A673 (cell line): ENCODE measurements at regions not wholly inside any gene's neighbourhood (a gene's known extent, or its start where the extent isn't known, plus 50 kb on each side); places are given as distances from the start of the nearest gene placed in this dataset.

ENCODE experiments used
- BruUV-seq: library from RNA; stranded (reverse); fragments of 400-500 nt; replicated peaks from 2 replicates; lab custom pipeline; 2021; lab: Mats Ljungman, UMichigan
- CTCF ChIA-PET: fragments of 300-600 bp; sonication (Branson Sonifier 250); formaldehyde crosslinking; loops from one replicate; lab custom pipeline; 2022; ENCODE audit warnings: antibody characterized with exemption; lab: Charles Lee
- POLR2A ChIA-PET: fragments of 300-600 bp; sonication (Branson Sonifier 250); formaldehyde crosslinking; loops from one replicate; lab custom pipeline; 2022; ENCODE audit warnings: antibody characterized with exemption; ENCODE audit not compliant: low non-redundant PET; lab: Charles Lee
- DNase-seq: peaks from one replicate; pipeline ENCODE4 v3.0.0-alpha.2; 2015; ENCODE audit warnings: low spot score
- H3K27ac ChIP-seq: fragments of 200-600 bp; sonication (generic); 2 replicates; pipeline ENCODE4 v1.5.1; 2016; ENCODE audit warnings: mixed run types, low read depth, mild to moderate bottlenecking, mixed read lengths, antibody characterized with exemption, low read length; ENCODE audit not compliant: poor library complexity, severe bottlenecking
- H3K27me3 ChIP-seq: fragments of 200-600 bp; sonication (generic); replicated peaks from 2 replicates; pipeline ENCODE4 v1.6.1; 2017; ENCODE audit warnings: mixed run types, low read depth, mild to moderate bottlenecking, mixed read lengths, antibody characterized with exemption, low read length; ENCODE audit not compliant: insufficient read depth, poor library complexity
- H3K36me3 ChIP-seq: fragments of 200-600 bp; sonication (generic); 2 replicates; pipeline ENCODE4 v1.6.1; 2016; ENCODE audit warnings: mixed run types, mild to moderate bottlenecking, mixed read lengths, antibody characterized with exemption, low read length; ENCODE audit not compliant: insufficient read depth, poor library complexity, severe bottlenecking
- H3K4me1 ChIP-seq: fragments of 200-600 bp; sonication (generic); 2 replicates; pipeline ENCODE4 v1.6.1; 2017; ENCODE audit warnings: mixed run types, mild to moderate bottlenecking, mixed read lengths, antibody characterized with exemption, low read length; ENCODE audit not compliant: insufficient read depth, poor library complexity, severe bottlenecking
- H3K4me3 ChIP-seq: fragments of 200-600 bp; sonication (generic); 2 replicates; pipeline ENCODE4 v1.5.1; 2016; ENCODE audit warnings: low read depth, mixed run types, mild to moderate bottlenecking, mixed read lengths, low read length; ENCODE audit not compliant: poor library complexity, severe bottlenecking
- H3K9me3 ChIP-seq: fragments of 200-600 bp; sonication (generic); 2 replicates; pipeline ENCODE4 v1.6.1; 2016; ENCODE audit warnings: mixed run types, low read depth, mild to moderate bottlenecking, mixed read lengths, antibody characterized with exemption, low read length; ENCODE audit not compliant: poor library complexity, severe bottlenecking
- EZH2 ChIP-seq: fragments of 200-600 bp; sonication (generic); IDR thresholded peaks from 2 replicates; pipeline ENCODE4 v1.6.1; 2017; ENCODE audit warnings: borderline replicate concordance, low read depth, mild to moderate bottlenecking, mixed read lengths, antibody characterized with exemption, low read length; ENCODE audit not compliant: poor library complexity, severe bottlenecking
- intact Hi-C: fragments of 100-400 bp; cut with micrococcal nuclease; formaldehyde crosslinking; loops from one replicate; pipeline ENCODE4 v1.10.0; 2022; ENCODE audit not compliant: unreplicated experiment
- TF ChIP-seq, protein P1 (sequence below): fragments of 300-800, 200-600 bp; sonication (generic); conservative IDR thresholded peaks from 2 replicates; pipeline ENCODE4 v1.5.1; 2017; ENCODE audit warnings: low read depth, mild to moderate bottlenecking, antibody characterized with exemption, low read length, moderate library complexity, mixed read lengths

DNA sequence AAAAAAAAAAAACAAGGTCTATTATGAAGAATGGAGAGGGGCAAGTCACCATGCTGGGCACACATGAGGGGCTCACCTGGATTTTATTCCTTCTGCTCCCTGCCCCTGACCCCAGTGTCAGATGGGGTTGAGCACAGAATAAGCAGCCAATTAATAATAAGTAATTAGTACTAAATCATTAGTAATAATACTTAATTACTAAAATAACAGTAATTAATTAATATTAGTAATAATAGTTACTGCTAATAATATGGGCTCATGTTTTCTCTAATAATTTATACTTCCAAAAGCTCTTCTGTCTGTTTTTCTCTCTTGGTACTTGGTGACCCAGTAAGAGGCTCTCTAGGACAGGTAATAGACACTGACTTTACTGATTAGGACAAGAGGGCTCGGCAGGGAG is 360.9 kb downstream of the VRK1 start:
- DNase-seq, result no peak
- TF ChIP-seq EZH2, result no peak
- TF ChIP-seq, protein P1, sequence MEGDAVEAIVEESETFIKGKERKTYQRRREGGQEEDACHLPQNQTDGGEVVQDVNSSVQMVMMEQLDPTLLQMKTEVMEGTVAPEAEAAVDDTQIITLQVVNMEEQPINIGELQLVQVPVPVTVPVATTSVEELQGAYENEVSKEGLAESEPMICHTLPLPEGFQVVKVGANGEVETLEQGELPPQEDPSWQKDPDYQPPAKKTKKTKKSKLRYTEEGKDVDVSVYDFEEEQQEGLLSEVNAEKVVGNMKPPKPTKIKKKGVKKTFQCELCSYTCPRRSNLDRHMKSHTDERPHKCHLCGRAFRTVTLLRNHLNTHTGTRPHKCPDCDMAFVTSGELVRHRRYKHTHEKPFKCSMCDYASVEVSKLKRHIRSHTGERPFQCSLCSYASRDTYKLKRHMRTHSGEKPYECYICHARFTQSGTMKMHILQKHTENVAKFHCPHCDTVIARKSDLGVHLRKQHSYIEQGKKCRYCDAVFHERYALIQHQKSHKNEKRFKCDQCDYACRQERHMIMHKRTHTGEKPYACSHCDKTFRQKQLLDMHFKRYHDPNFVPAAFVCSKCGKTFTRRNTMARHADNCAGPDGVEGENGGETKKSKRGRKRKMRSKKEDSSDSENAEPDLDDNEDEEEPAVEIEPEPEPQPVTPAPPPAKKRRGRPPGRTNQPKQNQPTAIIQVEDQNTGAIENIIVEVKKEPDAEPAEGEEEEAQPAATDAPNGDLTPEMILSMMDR, result no peak
- H3K27me3 ChIP-seq, result no peaks in the 10 kb centered on the region
- no TSS peak for BruUV-seq
- H3K4me3 ChIP-seq, result no peak overlapping the region
- peaks cover 16% of the 10 kb centered on the region for H3K9me3 ChIP-seq
- H3K4me1 ChIP-seq, result peaks cover 16% of the 10 kb centered on the region
- no peaks in the 10 kb centered on the region for H3K36me3 ChIP-seq
- POLR2A ChIA-PET, result no interaction called here
- intact Hi-C loops, result no loop called here
- CTCF ChIA-PET, result no interaction called here
- no peak overlapping the region for H3K27ac ChIP-seq

DNA sequence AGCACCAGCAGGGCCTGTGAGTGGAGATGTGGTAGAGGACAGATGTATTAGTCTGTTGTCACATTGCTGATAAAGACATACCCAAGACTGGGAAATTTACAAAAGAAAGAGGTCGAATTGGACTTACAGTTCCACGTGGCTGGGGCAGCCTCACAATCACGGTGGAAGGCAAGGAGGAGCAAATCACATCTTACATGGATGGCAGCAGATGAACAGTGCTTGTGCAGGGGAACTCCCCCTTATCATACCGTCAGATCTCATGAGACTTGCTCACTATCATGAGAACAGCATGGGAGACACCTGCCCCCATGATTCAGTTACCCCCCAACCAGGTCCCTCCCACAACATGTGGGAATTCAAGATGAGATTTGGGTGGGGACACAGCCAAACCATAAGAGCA is 361.9 kb downstream of the VRK1 start:
- H3K27me3 ChIP-seq, result no peaks in the 10 kb centered on the region
- DNase-seq, result no peak
- BruUV-seq, result no TSS peak
- no peak overlapping the region for H3K27ac ChIP-seq
- no peak overlapping the region for H3K4me3 ChIP-seq
- peaks cover 16% of the 10 kb centered on the region for H3K9me3 ChIP-seq
- TF ChIP-seq, protein P1, result no peak
- H3K4me1 ChIP-seq, result peaks cover 9% of the 10 kb centered on the region
- H3K36me3 ChIP-seq, result no peaks in the 10 kb centered on the region
- POLR2A ChIA-PET, result interaction anchor here (0.6 kb wide), 1 partner anchor 9 kb away, joined by 13 read pairs; no protein-coding TSS in a partner anchor
- intact Hi-C loops, result no loop called here
- CTCF ChIA-PET, result no interaction called here

DNA sequence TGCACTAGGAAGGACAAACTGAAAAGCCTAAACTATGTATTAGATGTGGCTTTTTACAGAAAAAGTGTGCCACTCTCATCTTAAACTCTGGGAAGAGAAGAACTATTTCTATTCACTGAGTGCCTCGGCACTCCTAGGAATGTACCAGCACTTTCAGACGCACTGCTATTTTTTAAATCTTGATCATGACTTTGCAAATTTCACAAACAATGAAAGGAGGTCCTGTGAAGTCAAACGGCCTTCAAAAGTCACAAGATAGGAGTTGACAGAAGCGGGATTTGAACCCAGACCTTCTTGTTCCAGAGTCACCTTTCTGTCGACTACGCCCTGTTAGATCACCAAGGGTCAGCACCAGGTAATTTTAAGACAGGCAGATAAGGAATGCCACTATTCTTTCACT is 365.4 kb downstream of the VRK1 start:
- Histone ChIP-seq H3K4me1 (peaks cover 29% of the 10 kb centered on the region), H3K27me3 (no peaks in the 10 kb centered on the region), H3K4me3 (no peak overlapping the region), H3K36me3 (no peaks in the 10 kb centered on the region), H3K9me3 (peaks cover 16% of the 10 kb centered on the region), H3K27ac (peak overlapping the region; percentile 73)
- intact Hi-C loops, result no loop called here
- no peak for DNase-seq
- CTCF ChIA-PET, result no interaction called here
- TF ChIP-seq, protein P1, result no peak
- TF ChIP-seq EZH2, result no peak
- POLR2A ChIA-PET, result no interaction called here
- BruUV-seq, result no TSS peak
